Liver (tissue), 8 donors: ENCODE measurements at regions not wholly inside any gene's neighbourhood (a gene's known extent, or its start where the extent isn't known, plus 50 kb on each side); places are given as distances from the start of the nearest gene placed in this dataset.

ENCODE experiments used
- DNase-seq: peaks from one replicate; pipeline ENCODE4 v3.0.0-alpha.2; 2017; ENCODE audit warnings: low spot score
- H3K27ac ChIP-seq, 2 donors: one replicate each; pipeline ENCODE4 v1.7.0; 2013; ENCODE audit warnings: inconsistent platforms in 2 of 2, low read length in 2 of 2, control low read depth in 1 of 2, low read depth in 1 of 2, mild to moderate bottlenecking in 1 of 2
- H3K27me3 ChIP-seq, 4 donors: one replicate each; pipeline versions ENCODE4 v1.6.1 to v1.7.0; 2013; ENCODE audit warnings: low read length in 3 of 4, inconsistent platforms in 1 of 4, mild to moderate bottlenecking in 1 of 4, moderate library complexity in 1 of 4; ENCODE audit not compliant: control insufficient read depth in 4 of 4, insufficient read depth in 4 of 4
- H3K36me3 ChIP-seq, 4 donors: one replicate each; pipeline versions ENCODE4 v1.6.1 to v1.7.0; 2013; ENCODE audit warnings: low read length in 3 of 4, mild to moderate bottlenecking in 3 of 4, low read depth in 1 of 4, moderate library complexity in 1 of 4; ENCODE audit not compliant: control insufficient read depth in 4 of 4, insufficient read depth in 3 of 4
- H3K4me1 ChIP-seq, 4 donors: one replicate each; pipeline versions ENCODE4 v1.6.1 to v1.7.0; 2013; ENCODE audit warnings: low read length in 3 of 4, mild to moderate bottlenecking in 3 of 4, moderate library complexity in 1 of 4; ENCODE audit not compliant: control insufficient read depth in 4 of 4, insufficient read depth in 4 of 4
- H3K4me3 ChIP-seq, 3 donors: one replicate each; pipeline versions ENCODE4 v1.6.1 to v1.7.0; 2013; ENCODE audit warnings: low read length in 3 of 3, control low read depth in 1 of 3, low read depth in 1 of 3, mild to moderate bottlenecking in 1 of 3
- H3K9ac ChIP-seq, 2 donors: one replicate each; pipeline ENCODE4 v1.7.0; 2013; ENCODE audit warnings: low read length in 2 of 2, mild to moderate bottlenecking in 2 of 2, moderate library complexity in 2 of 2, control low read depth in 1 of 2, low read depth in 1 of 2
- H3K9me3 ChIP-seq, 4 donors: one replicate each; pipeline versions ENCODE4 v1.6.1 to v1.7.0; 2013; ENCODE audit warnings: low read length in 3 of 4; ENCODE audit not compliant: control insufficient read depth in 4 of 4
- EGR1 ChIP-seq, 2 donors: IDR thresholded peaks; 2 replicates each; pipeline ENCODE4 v1.6.1; 2016 to 2018; ENCODE audit warnings: antibody characterized with exemption in 2 of 2, low read depth in 2 of 2
- FOXA1 ChIP-seq: IDR thresholded peaks from 2 replicates; pipeline ENCODE4 v1.6.1; 2016; ENCODE audit warnings: antibody characterized with exemption
- FOXA2 ChIP-seq: IDR thresholded peaks from 2 replicates; pipeline ENCODE4 v1.6.1; 2016; ENCODE audit warnings: antibody characterized with exemption
- HNF4A ChIP-seq, 2 donors: conservative IDR thresholded peaks; 2 replicates each; pipeline ENCODE4 v1.6.1; 2016; ENCODE audit warnings: antibody characterized with exemption in 2 of 2, mild to moderate bottlenecking in 2 of 2
- JUND ChIP-seq, 2 donors: IDR thresholded peaks; 2 replicates each; pipeline ENCODE4 v1.6.1; 2016; ENCODE audit warnings: antibody characterized with exemption in 2 of 2
- NR2F2 ChIP-seq: IDR thresholded peaks from 2 replicates; pipeline ENCODE4 v1.6.1; 2016; ENCODE audit warnings: antibody characterized with exemption
- RAD21 ChIP-seq, 2 donors: IDR thresholded peaks; 2 replicates each; pipeline ENCODE4 v1.6.1; 2016; ENCODE audit warnings: antibody characterized with exemption in 2 of 2, mild to moderate bottlenecking in 2 of 2
- RXRA ChIP-seq, 2 donors: IDR thresholded peaks; 2 replicates each; pipeline ENCODE4 v1.6.1; 2017 to 2018; ENCODE audit warnings: antibody characterized with exemption in 2 of 2, mild to moderate bottlenecking in 1 of 2
- SP1 ChIP-seq: IDR thresholded peaks from 2 replicates; pipeline ENCODE4 v1.6.1; 2018; ENCODE audit warnings: antibody characterized with exemption, mild to moderate bottlenecking
- TAF1 ChIP-seq: conservative IDR thresholded peaks from 2 replicates; pipeline ENCODE4 v1.6.1; 2016; ENCODE audit warnings: antibody characterized with exemption, mild to moderate bottlenecking
- YY1 ChIP-seq: IDR thresholded peaks from 2 replicates; pipeline ENCODE4 v1.6.1; 2016; ENCODE audit warnings: antibody characterized with exemption, mild to moderate bottlenecking
- WGBS: extraction: QIAGEN DNeasy Blood & Tissue Kit; methylation state at CpG from one replicate; pipeline ENCODE4 v1.1.7; 2013; 5-methylcytosine and 5-hydroxymethylcytosine counted together
- TF ChIP-seq, protein P1 (sequence below): IDR thresholded peaks from 2 replicates; pipeline ENCODE4 v1.6.1; 2016; ENCODE audit warnings: antibody characterized with exemption, mild to moderate bottlenecking
- TF ChIP-seq, protein P2 (sequence below): IDR thresholded peaks from 2 replicates; pipeline ENCODE4 v1.6.1; 2016; ENCODE audit warnings: antibody characterized with exemption
- TF ChIP-seq, protein P3 (sequence below): IDR thresholded peaks from 2 replicates; pipeline ENCODE4 v1.6.1; 2016; ENCODE audit warnings: antibody characterized with exemption
- TF ChIP-seq, protein P4 (sequence below): fragments of 150-350 bp; IDR thresholded peaks from 2 replicates; pipeline ENCODE4 v1.5.1; 2017; ENCODE audit warnings: improper control_type of control experiment, low read depth, low read length; ENCODE audit not compliant: missing input control
- donor health status: healthy.
- donor health status: healthy.
- donor health status: healthy.
- donor health status: healthy.
- donor health status: healthy.

DNA sequence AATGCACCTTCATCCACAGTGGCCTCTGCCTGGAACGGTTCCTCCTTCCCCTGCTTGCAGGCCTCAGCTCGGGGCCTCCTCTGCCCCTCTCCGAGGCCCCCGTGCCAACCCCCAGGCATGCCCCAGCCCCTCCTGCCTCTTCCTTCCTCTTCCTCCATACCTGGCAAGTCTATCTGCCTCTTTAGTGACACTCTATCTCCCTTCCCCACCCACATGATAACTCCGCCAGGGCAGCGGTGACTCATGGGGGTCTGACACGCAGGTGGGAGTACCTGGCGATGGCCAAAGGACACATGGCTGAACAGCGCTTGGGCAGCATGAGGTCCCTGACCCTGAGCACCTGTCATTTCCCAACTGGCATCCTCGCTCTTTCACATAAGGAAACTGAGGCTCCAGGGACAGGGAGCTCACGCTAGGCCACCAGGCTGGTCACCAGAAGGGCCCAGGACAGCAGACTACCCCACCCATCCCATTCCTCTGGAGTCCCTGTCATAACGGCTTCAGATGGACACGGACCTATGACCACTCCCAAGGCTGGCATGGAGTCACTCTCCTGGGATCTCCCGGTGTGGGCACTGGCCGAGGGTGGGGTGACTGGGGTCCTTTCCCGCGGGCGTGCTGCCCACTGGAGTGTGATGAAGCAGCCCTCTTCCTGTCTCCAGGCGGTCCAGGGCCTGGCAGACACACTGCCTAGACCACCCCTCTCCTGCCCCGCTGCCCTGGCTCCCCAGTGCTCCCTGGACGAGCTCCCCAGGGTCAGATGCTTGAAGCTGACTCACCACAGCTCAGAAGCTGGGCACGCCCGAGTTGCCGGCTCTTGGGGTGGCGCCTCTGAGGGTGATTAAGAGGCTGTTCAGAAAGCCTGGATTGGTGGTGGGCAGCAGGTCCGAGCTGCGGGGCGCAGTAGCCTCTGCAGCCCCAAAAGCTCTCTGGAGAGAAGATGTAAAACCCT lies 100.6 kb downstream of the ENGASE start:
- H3K4me1 ChIP-seq: no peaks in the 10 kb centered on the region
- 81% methylated on average over 28 of the region's 28 CpGs for WGBS
- no peak for DNase-seq
- H3K36me3 ChIP-seq: no peaks in the 10 kb centered on the region
- TF ChIP-seq HNF4A (conservative IDR thresholded peaks at IDR 0.05) (no peak), RXRA (IDR thresholded peaks at IDR 0.05) (no peak), EGR1 (IDR thresholded peaks at IDR 0.05; ENCODE audit: low read depth in 2 of 2) (no peak), NR2F2 (no peak), FOXA1 (no peak), RAD21 (IDR thresholded peaks at IDR 0.05) (no peak), YY1 (no peak), JUND (IDR thresholded peaks at IDR 0.05) (no peak), FOXA2 (no peak), SP1 (no peak), TAF1 (no peak)
- TF ChIP-seq, protein P1, sequence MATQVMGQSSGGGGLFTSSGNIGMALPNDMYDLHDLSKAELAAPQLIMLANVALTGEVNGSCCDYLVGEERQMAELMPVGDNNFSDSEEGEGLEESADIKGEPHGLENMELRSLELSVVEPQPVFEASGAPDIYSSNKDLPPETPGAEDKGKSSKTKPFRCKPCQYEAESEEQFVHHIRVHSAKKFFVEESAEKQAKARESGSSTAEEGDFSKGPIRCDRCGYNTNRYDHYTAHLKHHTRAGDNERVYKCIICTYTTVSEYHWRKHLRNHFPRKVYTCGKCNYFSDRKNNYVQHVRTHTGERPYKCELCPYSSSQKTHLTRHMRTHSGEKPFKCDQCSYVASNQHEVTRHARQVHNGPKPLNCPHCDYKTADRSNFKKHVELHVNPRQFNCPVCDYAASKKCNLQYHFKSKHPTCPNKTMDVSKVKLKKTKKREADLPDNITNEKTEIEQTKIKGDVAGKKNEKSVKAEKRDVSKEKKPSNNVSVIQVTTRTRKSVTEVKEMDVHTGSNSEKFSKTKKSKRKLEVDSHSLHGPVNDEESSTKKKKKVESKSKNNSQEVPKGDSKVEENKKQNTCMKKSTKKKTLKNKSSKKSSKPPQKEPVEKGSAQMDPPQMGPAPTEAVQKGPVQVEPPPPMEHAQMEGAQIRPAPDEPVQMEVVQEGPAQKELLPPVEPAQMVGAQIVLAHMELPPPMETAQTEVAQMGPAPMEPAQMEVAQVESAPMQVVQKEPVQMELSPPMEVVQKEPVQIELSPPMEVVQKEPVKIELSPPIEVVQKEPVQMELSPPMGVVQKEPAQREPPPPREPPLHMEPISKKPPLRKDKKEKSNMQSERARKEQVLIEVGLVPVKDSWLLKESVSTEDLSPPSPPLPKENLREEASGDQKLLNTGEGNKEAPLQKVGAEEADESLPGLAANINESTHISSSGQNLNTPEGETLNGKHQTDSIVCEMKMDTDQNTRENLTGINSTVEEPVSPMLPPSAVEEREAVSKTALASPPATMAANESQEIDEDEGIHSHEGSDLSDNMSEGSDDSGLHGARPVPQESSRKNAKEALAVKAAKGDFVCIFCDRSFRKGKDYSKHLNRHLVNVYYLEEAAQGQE: no peak
- TF ChIP-seq, protein P2, sequence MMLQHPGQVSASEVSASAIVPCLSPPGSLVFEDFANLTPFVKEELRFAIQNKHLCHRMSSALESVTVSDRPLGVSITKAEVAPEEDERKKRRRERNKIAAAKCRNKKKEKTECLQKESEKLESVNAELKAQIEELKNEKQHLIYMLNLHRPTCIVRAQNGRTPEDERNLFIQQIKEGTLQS: no peak
- TF ChIP-seq, protein P3, sequence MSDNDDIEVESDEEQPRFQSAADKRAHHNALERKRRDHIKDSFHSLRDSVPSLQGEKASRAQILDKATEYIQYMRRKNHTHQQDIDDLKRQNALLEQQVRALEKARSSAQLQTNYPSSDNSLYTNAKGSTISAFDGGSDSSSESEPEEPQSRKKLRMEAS: no peak
- TF ChIP-seq, protein P4, sequence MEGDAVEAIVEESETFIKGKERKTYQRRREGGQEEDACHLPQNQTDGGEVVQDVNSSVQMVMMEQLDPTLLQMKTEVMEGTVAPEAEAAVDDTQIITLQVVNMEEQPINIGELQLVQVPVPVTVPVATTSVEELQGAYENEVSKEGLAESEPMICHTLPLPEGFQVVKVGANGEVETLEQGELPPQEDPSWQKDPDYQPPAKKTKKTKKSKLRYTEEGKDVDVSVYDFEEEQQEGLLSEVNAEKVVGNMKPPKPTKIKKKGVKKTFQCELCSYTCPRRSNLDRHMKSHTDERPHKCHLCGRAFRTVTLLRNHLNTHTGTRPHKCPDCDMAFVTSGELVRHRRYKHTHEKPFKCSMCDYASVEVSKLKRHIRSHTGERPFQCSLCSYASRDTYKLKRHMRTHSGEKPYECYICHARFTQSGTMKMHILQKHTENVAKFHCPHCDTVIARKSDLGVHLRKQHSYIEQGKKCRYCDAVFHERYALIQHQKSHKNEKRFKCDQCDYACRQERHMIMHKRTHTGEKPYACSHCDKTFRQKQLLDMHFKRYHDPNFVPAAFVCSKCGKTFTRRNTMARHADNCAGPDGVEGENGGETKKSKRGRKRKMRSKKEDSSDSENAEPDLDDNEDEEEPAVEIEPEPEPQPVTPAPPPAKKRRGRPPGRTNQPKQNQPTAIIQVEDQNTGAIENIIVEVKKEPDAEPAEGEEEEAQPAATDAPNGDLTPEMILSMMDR: no peak
- H3K4me3 ChIP-seq: no peak overlapping the region
- H3K27me3 ChIP-seq: no peaks in the 10 kb centered on the region
- no peak overlapping the region for H3K27ac ChIP-seq
- H3K9ac ChIP-seq: no peak overlapping the region
- no peaks in the 10 kb centered on the region for H3K9me3 ChIP-seq

DNA sequence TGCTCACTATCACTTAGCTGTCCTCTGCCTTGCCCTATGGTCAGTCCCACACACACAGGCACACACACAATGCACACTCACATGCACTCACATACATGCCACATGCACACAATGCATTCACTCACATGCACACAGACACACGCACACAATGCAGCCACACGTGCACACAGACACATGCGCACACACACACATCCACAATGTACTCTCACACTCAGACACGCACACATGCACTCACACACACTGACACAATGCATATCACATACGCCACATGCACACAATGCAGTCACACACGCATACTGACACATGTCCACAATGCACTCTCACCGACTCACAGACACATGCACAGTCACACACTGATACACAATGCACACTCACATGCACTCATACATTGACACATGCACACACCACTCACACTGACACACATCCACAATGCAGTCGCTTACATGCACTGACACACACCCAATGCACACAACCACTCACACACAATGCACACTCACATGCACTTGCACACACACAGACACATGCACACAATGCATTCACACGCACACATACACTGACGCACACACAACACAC lies 99.7 kb downstream of the ENGASE start:
- Histone ChIP-seq H3K27ac (no peak overlapping the region), H3K4me1 (no peaks in the 10 kb centered on the region), H3K27me3 (peaks cover 0 to under 1% (median 0%) of the 10 kb centered on the region in 4 donors), H3K9ac (no peak overlapping the region), H3K36me3 (no peaks in the 10 kb centered on the region), H3K4me3 (no peak overlapping the region), H3K9me3 (no peaks in the 10 kb centered on the region)
- no peak for DNase-seq
- TF ChIP-seq NR2F2 (no peak), EGR1 (IDR thresholded peaks at IDR 0.05; ENCODE audit: low read depth in 2 of 2) (no peak)
- TF ChIP-seq, protein P4: no peak
- 85% methylated on average over 10 of the region's 10 CpGs for WGBS
